Neutrophil (primary cell): ENCODE measurements at regions not wholly inside any gene's neighbourhood (a gene's known extent, or its start where the extent isn't known, plus 50 kb on each side); places are given as distances from the start of the nearest gene placed in this dataset.

Experiments used
- H3K27ac ChIP-seq: fragments of 200-600 bp; sonication (generic); 2 replicates; pipeline ENCODE4 v1.5.1; 2016; ENCODE audit warnings: mild to moderate bottlenecking, moderate library complexity
- H3K27me3 ChIP-seq: fragments of 200-600 bp; sonication (generic); 2 replicates; pipeline ENCODE4 v1.6.0; 2016; ENCODE audit warnings: mild to moderate bottlenecking
- H3K36me3 ChIP-seq: fragments of 200-600 bp; sonication (generic); 2 replicates; pipeline ENCODE4 v1.5.1; 2017
- H3K4me1 ChIP-seq, 2 experiments: fragments of 200-600 bp in 1 of 2; sonication (generic) in 1 of 2; 1 replicate in 1 of 2; 2 replicates in 1 of 2; pipeline versions ENCODE4 v1.5.1 to v1.6.1; 2013 to 2016; ENCODE audit warnings: low read depth in 1 of 2, low read length in 1 of 2, mild to moderate bottlenecking in 1 of 2, moderate library complexity in 1 of 2; ENCODE audit not compliant: control insufficient read depth in 1 of 2, insufficient read depth in 1 of 2
- H3K4me3 ChIP-seq, 2 experiments: fragments of 200-600 bp in 1 of 2; sonication (generic) in 1 of 2; 1 replicate in 1 of 2; 2 replicates in 1 of 2; pipeline ENCODE4 v1.5.1; 2013 to 2016; ENCODE audit warnings: low read depth in 1 of 2, low read length in 1 of 2, mild to moderate bottlenecking in 1 of 2, moderate library complexity in 1 of 2
- H3K9me3 ChIP-seq: fragments of 200-600 bp; sonication (generic); 2 replicates; pipeline ENCODE4 v1.5.1; 2016
- CTCF ChIP-seq: fragments of 200-600 bp; sonication (generic); IDR thresholded peaks from 2 replicates; pipeline ENCODE4 v1.5.1; 2016; ENCODE audit warnings: antibody characterized with exemption

GRCh38 chr9:129392093-129392541, 214.1 kb upstream of the IER5L start:
- H3K27me3 ChIP-seq = no peaks in the 10 kb centered on the region
- H3K4me3 ChIP-seq = no peak overlapping the region
- no peaks in the 10 kb centered on the region for H3K9me3 ChIP-seq
- no peaks in the 10 kb centered on the region for H3K36me3 ChIP-seq
- no peak overlapping the region for H3K27ac ChIP-seq
- no peak for TF ChIP-seq CTCF
- H3K4me1 ChIP-seq = no peaks in the 10 kb centered on the region

GRCh38 chr9:129391221-129391661, 213.2 kb upstream of the IER5L start:
- no peak for TF ChIP-seq CTCF
- no peaks in the 10 kb centered on the region for H3K27me3 ChIP-seq
- no peak overlapping the region for H3K4me3 ChIP-seq
- no peaks in the 10 kb centered on the region for H3K9me3 ChIP-seq
- no peaks in the 10 kb centered on the region for H3K36me3 ChIP-seq
- H3K27ac ChIP-seq = no peak overlapping the region
- peaks cover 5 to 6% of the 10 kb centered on the region in 2 experiments for H3K4me1 ChIP-seq

- no peak overlapping the region for H3K27ac ChIP-seq
- no peak overlapping the region for H3K4me3 ChIP-seq
- TF ChIP-seq CTCF = no peak
- no peaks in the 10 kb centered on the region for H3K27me3 ChIP-seq
- no peaks in the 10 kb centered on the region for H3K36me3 ChIP-seq
- H3K4me1 ChIP-seq = peaks cover 7 to 8% of the 10 kb centered on the region in 2 experiments
- H3K9me3 ChIP-seq = no peaks in the 10 kb centered on the region
These were observed 212.5 kb upstream of the IER5L start for GRCh38 chr9:129390541-129390940.

- Histone ChIP-seq H3K4me3 (no peak overlapping the region), H3K9me3 (no peaks in the 10 kb centered on the region), H3K27me3 (no peaks in the 10 kb centered on the region), H3K27ac (no peak overlapping the region), H3K36me3 (no peaks in the 10 kb centered on the region), H3K4me1 (peaks cover 19 to 20% of the 10 kb centered on the region in 2 experiments)
- TF ChIP-seq CTCF = no peak
These were observed 209.8 kb upstream of the IER5L start for GRCh38 chr9:129387822-129388221.

GRCh38 chr9:129386812-129387177, 208.7 kb upstream of the IER5L start:
- no peak for TF ChIP-seq CTCF
- Histone ChIP-seq H3K9me3 (no peaks in the 10 kb centered on the region), H3K4me3 (no peak overlapping the region), H3K27me3 (no peaks in the 10 kb centered on the region), H3K36me3 (no peaks in the 10 kb centered on the region), H3K4me1 (peaks cover 22 to 25% of the 10 kb centered on the region in 2 experiments), H3K27ac (no peak overlapping the region)
